NCI-H2171 treated with DMSO at 0.1 percent for 48 hours (cell line): ENCODE measurements at regions not wholly inside any gene's neighbourhood (a gene's known extent, or its start where the extent isn't known, plus 50 kb on each side); places are given as distances from the start of the nearest gene placed in this dataset.

Experiments used
- DNase-seq: peaks from one replicate; lab custom pipeline; 2025; lab: John Stamatoyannopoulos, UW

DNA sequence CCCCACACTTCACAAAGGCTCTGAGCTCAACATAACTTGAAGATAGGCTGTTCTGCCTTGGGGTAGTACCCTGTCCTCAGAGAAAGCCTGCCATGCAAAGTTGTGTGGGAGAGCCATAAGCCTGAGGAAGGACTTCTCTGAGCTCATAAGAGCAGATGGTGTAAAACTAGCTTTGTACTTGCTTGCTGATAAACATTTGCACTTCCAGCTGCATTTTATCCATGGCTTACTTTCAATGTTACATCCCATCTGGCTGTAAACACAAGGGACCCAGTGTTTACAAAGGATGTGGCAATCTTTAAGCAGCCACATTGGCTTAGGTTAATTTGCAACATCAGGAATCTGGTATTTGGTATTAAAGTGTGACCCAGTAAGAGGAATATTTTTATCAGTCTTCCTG lies 258.1 kb downstream of the IPO8 start:
- peak; percentile 97 for DNase-seq

DNA sequence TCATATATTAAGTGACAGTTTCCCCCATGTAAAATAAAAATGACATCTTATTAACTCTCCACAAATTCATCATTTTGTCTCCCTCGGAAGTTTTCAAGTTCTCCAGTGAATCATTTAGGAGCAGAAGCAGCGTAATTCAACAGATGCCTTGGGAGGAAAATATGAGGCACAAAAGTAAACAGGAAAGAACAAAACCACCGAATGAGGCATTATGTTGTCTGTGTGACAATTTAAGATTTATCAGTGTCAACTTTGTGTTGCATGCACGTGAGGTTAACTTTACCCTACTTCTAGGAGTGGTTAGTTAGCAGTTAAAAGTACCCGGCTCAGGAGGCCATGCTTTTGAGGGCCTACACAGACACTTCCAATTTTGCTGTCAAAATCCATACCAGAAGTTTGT lies 258.6 kb downstream of the IPO8 start:
- no peak for DNase-seq

DNA sequence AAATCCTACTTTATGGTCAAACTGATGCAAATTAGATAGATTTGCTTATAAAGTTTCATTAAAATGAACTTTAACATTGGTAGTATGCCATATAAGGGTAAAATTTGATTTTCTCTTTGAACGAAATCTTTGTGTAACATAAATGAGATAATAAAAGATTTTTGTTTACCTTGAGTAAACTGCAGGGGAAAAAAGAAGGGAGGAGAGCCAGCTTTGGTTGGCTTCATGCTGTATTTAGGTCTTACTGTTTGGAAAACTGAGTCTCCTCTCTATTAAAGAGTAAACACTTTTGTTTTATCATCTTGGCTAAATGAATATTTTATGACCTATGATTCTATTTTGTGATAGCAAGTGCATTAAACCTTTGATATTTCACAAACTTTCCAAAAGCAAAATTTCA lies 267.6 kb downstream of the IPO8 start:
- DNase-seq: no peak

DNA sequence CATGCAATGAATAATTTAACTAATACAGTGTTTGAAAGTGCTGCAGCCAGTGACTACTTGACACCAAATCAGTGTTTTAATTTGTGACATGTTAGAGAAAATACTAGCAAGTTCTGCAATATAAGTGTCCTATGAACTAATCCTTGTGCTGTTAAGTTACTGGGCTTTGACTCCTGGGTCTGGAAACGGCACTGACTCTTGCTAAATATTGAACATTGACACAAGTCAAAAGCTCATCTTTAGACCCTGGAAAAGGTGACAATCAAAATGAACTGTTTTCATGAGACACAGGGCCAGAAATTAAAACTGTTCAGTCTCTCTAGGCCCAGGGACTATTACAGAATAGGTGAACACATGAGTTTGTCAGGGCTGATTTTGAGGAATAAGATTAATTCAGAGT lies 268.1 kb downstream of the IPO8 start:
- DNase-seq: no peak

DNA sequence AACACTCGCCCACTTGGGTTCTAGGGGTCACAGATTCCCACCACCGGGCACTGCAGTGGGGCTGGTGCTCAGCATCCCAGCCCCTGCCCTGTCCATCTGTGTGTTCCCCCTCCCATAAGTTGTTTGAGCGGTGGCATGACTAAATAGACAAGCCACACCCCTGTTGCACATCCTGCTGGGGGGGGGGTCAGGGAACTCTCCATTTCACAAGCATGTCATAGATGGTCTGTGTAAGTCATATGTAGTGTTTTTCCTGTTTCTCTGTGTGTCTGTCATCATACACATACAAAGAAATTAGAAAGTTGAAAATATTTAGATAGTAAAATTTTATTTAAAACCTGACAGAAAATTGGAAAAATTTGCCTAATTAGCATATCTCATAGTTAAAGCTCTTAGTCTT lies 270.2 kb downstream of the IPO8 start:
- DNase-seq: no peak

DNA sequence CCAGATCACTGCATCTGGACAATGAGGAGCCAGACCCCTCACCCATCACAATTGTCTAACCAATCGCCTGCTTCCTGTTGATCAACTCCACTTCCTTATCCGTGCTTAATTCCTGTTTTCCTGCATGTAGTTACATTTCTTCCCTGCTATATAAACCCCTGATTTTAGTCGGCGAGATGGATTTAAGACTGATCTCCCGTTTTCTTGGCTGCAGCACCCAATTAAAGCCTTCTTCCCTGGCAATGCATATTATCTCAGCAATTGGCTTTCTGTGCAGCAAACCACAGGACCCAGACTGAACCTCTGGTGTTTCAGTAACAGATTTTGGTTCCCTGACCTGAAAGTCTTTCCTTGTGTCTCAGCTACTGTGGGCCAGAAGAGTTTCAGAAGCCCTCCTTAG lies 272.3 kb downstream of the IPO8 start:
- no peak for DNase-seq

DNA sequence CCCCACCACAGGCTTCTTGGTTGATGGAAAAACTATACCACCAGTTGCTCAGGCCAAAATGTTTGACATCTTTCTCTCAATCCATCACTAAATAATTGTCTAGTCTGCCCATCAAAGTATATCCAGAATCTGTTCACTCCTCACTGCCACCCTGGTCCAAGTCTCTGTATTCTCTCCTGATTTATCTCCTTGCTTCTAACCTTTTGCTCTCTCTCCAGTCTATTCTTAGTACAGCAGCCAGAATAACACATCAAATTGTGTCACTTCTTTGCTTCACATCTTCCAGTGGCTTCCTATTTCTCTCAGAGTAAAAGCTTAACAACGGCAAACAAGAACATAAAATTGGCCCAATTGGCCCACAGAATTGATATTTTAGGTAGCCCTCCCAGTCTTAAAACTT lies 272.8 kb downstream of the IPO8 start:
- no peak for DNase-seq

DNA sequence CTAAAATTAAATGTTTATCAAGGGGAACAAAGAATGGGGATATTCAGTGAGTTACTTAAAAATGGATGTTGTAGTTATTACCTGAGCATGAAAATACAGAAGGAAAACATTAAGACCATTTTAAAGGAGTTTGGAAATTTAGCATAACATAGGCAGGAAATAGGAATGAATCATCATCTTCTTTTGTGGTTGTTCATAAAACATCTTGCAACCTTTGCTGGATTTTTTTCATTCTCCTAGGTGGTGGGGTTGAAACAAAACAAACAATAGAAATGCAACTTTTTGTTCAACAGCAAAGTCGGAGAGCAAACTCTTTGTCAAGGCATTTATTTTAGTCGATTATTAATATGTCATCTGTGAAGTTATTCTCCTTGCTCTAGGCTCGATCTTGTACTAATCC lies 275.1 kb downstream of the IPO8 start:
- DNase-seq: no peak

DNA sequence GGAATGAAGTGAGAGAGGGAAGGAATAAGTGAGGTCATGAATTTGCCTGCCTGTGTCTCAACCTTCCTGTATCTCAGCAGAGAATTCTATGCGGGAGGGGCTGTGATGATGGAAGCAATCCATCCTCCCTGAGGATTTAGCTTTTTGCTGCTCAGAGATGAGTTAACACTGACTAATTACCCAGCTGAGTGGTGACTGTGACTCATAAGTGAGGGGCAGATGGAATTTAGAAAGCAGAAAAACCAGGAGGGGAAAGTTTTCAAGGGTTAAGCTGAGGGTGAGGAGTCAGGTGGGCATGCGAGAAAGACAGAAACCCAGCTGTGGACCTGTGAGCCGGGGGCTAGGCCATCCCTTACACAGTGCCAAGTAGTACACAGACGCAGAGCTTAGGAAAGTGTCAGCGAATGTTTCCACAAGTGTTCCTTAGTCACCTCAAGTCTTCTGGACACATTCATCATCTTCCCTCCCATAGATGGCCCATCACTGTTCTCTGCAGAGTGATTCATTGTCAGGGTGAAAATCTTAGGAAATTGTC lies 277.9 kb downstream of the IPO8 start:
- peak; percentile 88 for DNase-seq

DNA sequence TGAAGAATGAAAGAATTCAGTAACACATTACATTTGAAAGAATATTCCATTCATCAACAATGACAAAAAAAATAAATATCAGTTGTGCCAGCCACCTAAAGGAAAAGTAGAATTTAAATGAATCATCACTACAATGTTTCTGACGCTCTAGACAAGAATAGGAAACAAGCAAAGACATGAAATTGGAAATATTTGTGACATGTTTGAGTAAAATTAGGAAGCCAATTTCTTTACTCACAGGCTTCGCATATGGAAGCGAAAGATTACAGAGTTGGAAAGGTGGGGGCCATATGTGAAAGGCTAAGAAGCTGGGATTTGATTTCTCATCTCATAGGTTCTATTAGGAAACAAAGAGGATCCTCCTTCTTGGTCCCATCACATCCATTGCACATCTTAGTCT lies 279.0 kb downstream of the IPO8 start:
- DNase-seq: no peak

DNA sequence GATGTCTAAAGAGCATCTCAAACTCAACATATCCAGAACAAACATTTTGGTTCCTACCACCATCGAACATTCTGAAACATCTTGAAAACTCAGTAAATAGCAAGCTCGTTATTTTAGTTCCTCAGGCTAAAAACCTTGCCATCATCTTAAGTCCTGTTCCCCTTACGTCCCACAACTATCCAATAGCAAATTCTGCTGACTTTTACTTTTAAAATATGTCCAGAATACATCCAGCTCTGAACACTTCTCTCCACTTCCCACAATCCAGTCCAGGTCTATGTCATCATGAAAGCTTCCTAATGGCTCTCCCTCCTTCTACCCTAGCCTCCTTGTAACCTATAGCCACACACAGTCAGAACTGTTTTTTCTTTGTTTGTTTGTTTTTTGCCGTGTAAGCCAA lies 279.9 kb downstream of the IPO8 start:
- DNase-seq: no peak

DNA sequence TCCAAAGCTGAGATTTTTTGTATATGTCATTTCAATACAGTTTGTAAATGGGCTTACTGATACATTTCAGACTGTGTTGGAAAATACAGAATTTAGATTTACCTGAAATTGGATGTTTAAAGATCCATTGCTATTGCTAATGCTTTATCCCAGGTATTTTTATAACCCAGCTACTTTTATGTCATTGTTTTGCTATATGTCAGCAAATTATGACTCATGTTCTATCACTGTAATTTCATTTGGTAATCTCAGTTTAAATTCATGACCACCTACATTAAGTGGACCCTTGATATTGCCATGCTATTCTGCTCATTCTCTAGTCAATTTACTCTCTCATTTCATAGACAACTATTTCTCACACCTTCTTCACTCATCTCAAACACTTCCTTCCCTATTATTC lies 281.2 kb downstream of the IPO8 start:
- no peak for DNase-seq

DNA sequence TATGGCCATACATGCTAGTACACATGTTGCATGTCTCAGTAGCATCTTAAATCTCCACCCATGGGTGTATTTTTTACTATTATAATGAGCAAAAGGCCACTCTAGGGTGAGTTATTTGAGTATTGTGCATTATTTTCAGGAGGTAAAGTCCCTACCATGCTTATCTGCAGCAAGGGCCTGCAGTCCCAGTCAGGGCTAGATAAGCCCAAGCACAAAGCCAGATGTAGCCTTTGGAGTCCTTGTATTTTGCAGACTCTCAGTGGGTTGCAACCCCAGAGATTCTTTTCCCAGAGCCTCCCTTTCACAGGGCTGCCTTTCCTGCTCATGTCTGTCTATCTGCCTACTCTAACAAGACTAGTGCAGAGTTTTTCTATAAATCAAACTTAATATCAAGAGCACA lies 295.3 kb downstream of the IPO8 start:
- no peak for DNase-seq

DNA sequence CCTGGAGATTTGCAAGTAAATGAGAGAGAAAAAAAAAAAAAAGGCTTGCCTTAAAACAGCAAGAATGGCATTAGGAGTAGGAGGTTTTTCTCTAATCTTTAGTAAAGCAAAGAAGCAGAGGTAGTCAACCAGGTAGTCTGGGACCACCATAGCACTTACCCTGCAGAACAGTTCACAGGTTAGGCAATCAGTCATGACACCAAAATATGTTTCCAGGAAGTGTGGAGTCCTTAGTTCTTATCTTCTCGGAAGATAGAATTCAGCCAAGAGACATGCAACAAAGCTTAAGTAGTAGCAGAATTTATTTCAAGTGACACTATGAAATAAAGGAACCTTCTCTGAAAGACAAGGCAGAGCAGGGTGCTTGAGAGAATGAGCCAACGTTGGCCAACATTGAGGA lies 295.8 kb downstream of the IPO8 start:
- no peak for DNase-seq

DNA sequence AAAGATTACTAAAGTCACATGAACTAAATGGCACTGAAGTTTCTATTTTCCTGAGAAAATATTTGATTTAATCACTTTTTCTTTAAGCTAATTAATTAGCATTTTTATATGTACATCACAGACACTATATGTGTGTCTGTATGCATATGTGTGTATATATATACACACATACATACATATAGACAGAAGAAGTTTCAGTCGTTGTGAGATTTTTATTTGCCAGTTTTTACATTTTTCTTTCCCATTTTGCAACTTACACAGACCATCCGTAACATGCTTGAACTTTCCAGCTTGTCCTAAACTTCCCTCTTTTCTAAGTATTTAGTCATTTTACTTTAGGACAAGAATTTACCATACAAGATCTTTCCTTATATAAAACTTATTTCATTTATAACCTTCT lies 299.1 kb downstream of the IPO8 start:
- no peak for DNase-seq

DNA sequence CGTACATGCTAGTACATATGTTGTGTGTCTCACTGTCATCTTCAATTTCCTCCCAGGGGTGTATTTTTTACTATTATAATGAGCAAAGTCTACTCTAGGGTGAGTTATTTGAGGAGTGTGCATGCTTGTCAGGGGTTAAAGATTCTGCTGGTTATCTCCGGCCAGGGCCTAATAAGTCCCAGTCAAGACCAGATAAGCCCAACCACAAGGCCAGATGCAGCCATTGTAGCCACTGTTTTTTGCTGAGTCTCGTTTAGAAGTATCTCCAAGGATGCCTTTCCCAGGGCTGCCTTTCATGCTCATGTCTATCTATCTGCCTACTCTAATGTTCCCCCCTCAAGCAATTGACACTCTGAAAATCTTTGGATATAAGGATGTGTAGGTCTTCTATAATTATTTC lies 300.5 kb downstream of the IPO8 start:
- DNase-seq: no peak

DNA sequence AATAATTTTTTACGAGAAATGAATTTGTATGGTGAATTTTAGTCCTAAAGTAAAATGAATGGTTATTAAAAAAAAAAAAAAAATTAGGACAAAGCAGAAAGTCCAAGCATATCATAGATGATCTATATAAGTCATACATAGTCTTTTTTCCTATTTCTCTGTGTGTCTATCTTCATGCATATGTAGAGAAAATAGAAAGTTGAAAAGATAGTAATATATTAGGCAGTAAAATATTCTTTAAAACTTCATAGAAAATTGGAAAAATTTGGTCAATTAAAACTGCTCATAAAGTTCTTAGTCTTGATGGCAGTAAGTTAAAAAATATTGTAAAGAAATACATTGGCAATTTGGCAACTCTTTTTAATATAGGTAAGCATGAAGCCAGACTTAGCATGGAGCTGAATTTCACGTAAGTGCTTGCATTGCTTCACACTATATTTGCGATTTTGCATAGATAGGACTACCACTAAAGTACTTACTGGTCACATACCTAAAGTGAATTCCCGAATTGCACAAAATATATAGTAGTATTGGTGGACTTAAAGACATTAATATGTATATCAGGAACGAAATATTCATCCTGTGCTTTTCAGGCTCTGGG lies 303.8 kb downstream of the IPO8 start:
- no peak for DNase-seq

DNA sequence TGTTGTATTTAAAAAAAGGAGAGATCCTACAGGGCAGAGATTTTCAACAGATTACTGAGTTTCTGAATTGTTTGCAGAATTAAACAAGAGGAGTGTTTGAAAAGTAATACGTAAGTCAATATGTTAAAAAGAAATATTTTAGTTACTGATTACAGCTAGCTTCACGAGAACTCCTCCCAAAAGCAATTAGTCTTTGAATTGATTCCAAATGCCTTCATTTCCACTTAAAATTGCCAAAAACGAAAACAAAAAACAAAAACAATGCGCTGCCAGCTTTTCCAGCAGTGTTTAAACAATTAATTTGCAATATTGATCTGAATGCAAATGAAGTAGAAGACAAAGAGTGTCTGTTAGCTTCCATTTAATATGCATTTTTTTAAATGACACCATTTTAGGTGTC lies 310.0 kb downstream of the IPO8 start:
- no peak for DNase-seq

DNA sequence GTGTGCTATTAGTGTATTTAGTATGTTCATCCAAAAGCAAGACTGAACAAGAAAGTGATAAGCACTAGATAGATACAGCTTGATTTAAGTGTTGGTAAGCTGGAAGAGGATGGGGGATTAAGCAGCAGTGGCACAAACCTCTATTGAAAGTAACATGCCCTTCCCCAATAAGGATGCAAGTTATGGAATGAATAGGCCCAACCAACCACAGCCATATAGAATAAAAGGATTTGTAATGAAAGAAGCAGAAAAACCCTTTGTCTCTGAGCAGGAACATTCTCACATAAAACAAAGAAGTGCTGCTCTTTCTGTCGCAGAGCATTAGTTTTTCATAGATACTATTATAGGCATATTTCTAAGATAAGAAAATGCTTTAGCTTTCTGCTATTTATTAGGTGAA lies 310.7 kb downstream of the IPO8 start:
- no peak for DNase-seq

DNA sequence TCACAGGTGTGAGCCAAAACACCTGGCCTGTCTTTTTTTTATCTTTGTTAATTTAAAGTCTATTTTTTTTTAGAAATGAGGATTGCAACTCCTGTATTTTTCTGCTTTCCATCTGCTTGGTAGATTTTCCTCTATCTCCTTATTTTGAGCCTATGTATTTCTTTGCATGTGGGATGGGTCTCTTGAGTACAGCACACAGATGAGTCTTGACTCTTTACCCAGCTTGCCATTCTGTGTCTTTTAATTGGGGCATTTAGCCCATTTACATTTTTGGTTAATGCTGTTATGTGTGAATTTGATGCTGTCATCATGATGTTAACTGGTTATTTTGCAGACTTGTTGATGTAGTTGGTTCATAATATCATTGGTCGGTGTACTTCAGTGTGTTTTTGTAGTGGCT lies 317.4 kb downstream of the IPO8 start:
- no peak for DNase-seq

DNA sequence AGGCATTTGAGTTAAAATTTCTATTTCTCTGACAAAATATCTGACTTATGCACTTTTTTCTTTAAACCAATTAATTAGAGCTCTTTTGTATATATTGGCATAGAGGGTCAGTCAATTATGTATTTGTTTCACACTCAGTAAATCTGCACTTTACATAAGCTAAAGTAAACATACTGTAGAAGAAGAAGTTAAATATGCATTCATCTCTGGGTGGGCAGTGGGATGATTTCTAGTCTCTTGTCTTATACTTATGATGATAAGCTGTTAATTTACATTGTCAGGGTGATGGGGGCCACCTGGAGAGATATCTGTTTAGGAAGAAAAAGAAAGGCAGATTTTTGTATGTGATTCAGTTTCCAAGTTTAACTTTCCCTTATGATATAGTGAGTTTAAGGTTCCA lies 330.8 kb downstream of the IPO8 start:
- no peak for DNase-seq

DNA sequence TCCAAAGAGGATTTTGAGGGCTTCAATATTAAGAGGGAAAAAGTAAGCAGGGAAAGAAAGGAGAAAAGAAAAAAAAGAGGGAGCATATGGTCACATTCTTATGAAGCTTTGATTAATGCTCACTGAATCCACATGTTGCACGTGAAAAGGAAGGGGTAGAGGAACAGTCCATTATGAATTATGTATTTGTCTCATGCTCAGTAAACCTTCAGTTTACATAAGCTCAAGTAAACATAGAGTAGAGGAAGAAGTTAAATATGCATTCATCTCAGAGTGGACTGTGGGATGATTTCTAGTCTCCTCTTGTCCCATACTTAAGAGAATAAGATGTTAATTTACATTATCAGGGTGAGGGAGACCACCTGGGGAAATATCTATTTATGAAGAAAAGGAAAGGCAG lies 334.5 kb downstream of the IPO8 start:
- peak; percentile 65 for DNase-seq

DNA sequence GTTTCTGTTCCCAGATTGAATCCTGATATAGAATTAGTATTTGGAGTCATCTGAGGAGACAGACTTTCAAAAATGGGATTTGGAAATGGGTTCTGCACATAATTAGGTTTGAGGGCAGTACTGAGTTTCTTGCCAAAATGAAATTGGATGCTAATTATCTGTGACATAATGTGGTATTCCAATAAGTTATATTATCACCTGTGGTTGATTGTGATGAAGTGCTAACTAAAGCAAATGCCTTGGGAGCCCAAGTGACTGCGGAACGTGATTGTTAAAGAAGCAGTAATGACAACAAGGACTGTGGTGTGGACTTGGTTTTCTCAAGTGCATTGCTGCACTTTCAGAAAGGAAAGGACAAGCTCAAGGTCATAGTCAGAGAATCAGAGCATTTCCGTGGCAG lies 337.0 kb downstream of the IPO8 start:
- no peak for DNase-seq

DNA sequence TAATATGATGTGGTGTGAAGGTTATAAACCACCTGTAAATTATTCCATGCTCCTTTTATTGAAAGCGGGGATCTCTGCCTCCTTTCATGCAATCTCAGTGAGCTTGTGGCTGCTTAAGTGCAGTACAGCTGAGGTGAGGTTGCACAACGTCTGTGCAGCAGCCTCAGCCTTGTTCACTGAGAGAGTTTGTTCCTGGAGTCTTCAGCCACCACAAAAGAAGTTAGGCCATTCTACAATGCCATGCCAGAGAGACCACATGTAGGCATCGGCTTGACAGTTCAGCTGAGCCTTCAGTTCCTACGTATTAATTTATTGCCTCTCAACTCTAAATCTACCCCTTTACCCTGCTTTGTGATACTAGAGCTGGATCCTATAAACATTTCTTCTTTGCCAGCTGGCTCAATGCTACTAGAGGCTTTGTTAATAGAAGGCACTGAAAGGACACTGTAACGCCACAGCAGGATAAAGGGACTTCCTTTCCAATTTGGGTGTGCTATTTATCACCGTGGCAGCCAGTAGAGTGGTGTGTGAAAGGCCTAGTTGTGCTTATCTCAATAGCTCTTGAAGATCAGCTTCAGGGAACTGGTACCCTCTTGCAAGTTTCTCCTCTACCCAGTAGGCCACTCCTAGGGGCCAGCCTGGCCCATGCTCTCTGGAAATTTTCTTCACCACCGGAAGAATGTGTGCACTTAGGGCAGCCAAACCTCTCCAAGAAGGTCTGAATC lies 337.7 kb downstream of the IPO8 start:
- no peak for DNase-seq
